Medulla oblongata (tissue), 1 donor: ENCODE measurements at regions not wholly inside any gene's neighbourhood (a gene's known extent, or its start where the extent isn't known, plus 50 kb on each side); places are given as distances from the start of the nearest gene placed in this dataset.

Source experiments
- DNase-seq: peaks from one replicate; pipeline ENCODE4 v3.0.0-alpha.2; 2015; ENCODE audit errors: extremely low spot score

- no peak for DNase-seq
Observed at GRCh38 chr12:19053218-19053617, 76.3 kb upstream of the PLEKHA5 start.

- DNase-seq = no peak
Observed at GRCh38 chr12:19054035-19054434, 75.5 kb upstream of the PLEKHA5 start.

- DNase-seq = no peak
Observed at GRCh38 chr12:19055589-19055988, 73.9 kb upstream of the PLEKHA5 start.

GRCh38 chr12:19058235-19059021, 71.1 kb upstream of the PLEKHA5 start:
- no peak for DNase-seq

GRCh38 chr12:19064713-19065112, 64.8 kb upstream of the PLEKHA5 start:
- no peak for DNase-seq

- DNase-seq = no peak
Observed at GRCh38 chr12:19065223-19065622, 64.3 kb upstream of the PLEKHA5 start.

- DNase-seq = no peak
Observed at GRCh38 chr12:19065871-19066270, 63.7 kb upstream of the PLEKHA5 start.

GRCh38 chr12:19066475-19067001, 63.0 kb upstream of the PLEKHA5 start:
- DNase-seq = no peak

- DNase-seq = no peak
Observed at GRCh38 chr12:19068137-19068536, 61.4 kb upstream of the PLEKHA5 start.

GRCh38 chr12:19070341-19070740, 59.2 kb upstream of the PLEKHA5 start:
- no peak for DNase-seq

- DNase-seq = no peak
Observed at GRCh38 chr12:19074700-19075099, 54.8 kb upstream of the PLEKHA5 start.

GRCh38 chr12:19075711-19076340, 53.7 kb upstream of the PLEKHA5 start:
- no peak for DNase-seq
